ENCODE measurements at regions not wholly inside any gene's neighbourhood (a gene's known extent, or its start where the extent isn't known, plus 50 kb on each side); places are given as distances from the start of the nearest gene placed in this dataset.

- Histone ChIP-seq H3K9me3 (no peaks in the 10 kb centered on the region), H3K27me3 (no peaks in the 10 kb centered on the region), H3K4me3 (replicated peaks in 1 of 3) (no peak overlapping the region), H3K4me1 (no peaks in the 10 kb centered on the region), H3K27ac (no peak overlapping the region), H3K36me3 (no peaks in the 10 kb centered on the region)
- TF ChIP-seq CTCF (IDR thresholded peaks at IDR 0.05) (no peak), POLR2A (IDR thresholded peaks at IDR 0.05) (no peak)
- no peak for DNase-seq
- intact Hi-C loops (cut with DNase I), result no loop called here
- 67 to 70% methylated on average over 3 of the region's 3 CpGs for WGBS, 2 donors
These were observed 135.9 kb downstream of the OLIG3 start for GRCh38 chr6:137358273-137358672.

- intact Hi-C loops (cut with DNase I), result no loop called here
- no peaks in the 10 kb centered on the region for H3K27me3 ChIP-seq
- H3K4me3 ChIP-seq (replicated peaks in 1 of 3), result no peak overlapping the region
- TF ChIP-seq CTCF (IDR thresholded peaks at IDR 0.05), result no peak
- no peak for TF ChIP-seq POLR2A (IDR thresholded peaks at IDR 0.05)
- no peaks in the 10 kb centered on the region for H3K9me3 ChIP-seq
- DNase-seq, result no peak
- no peak overlapping the region for H3K27ac ChIP-seq
- H3K4me1 ChIP-seq, result no peaks in the 10 kb centered on the region
- H3K36me3 ChIP-seq, result no peaks in the 10 kb centered on the region
These were observed 136.3 kb downstream of the OLIG3 start for GRCh38 chr6:137357948-137358266.

- DNase-seq, result no peak
- Histone ChIP-seq H3K27ac (no peak overlapping the region), H3K9me3 (no peaks in the 10 kb centered on the region), H3K27me3 (no peaks in the 10 kb centered on the region), H3K4me1 (no peaks in the 10 kb centered on the region), H3K4me3 (replicated peaks in 1 of 3) (no peak overlapping the region), H3K36me3 (no peaks in the 10 kb centered on the region)
- TF ChIP-seq POLR2A (IDR thresholded peaks at IDR 0.05), result no peak
- no peak for TF ChIP-seq CTCF (IDR thresholded peaks at IDR 0.05)
- intact Hi-C loops (cut with DNase I), result no loop called here
- WGBS, 2 donors, result 68 to 69% methylated on average over 14 of the region's 14 CpGs
These were observed 136.8 kb downstream of the OLIG3 start for GRCh38 chr6:137357263-137357947.

GRCh38 chr6:137353842-137354397 is 134.7 kb upstream of the IFNGR1 start:
- Histone ChIP-seq H3K9me3 (no peaks in the 10 kb centered on the region), H3K36me3 (no peaks in the 10 kb centered on the region), H3K27me3 (no peaks in the 10 kb centered on the region), H3K27ac (no peak overlapping the region), H3K4me3 (replicated peaks in 1 of 3) (no peak overlapping the region), H3K4me1 (no peaks in the 10 kb centered on the region)
- intact Hi-C loops (cut with DNase I), result no loop called here
- WGBS, 2 donors, result 86 to 89% methylated on average over 7 of the region's 7 CpGs
- TF ChIP-seq CTCF (IDR thresholded peaks at IDR 0.05), result no peak
- TF ChIP-seq POLR2A (IDR thresholded peaks at IDR 0.05), result no peak
- DNase-seq, result no peak

GRCh38 chr6:137353346-137353745 is 134.2 kb upstream of the IFNGR1 start:
- Histone ChIP-seq H3K9me3 (no peaks in the 10 kb centered on the region), H3K27ac (no peak overlapping the region), H3K4me1 (no peaks in the 10 kb centered on the region), H3K4me3 (replicated peaks in 1 of 3) (no peak overlapping the region), H3K36me3 (no peaks in the 10 kb centered on the region), H3K27me3 (no peaks in the 10 kb centered on the region)
- intact Hi-C loops (cut with DNase I), result no loop called here
- 51 to 54% methylated on average over 2 of the region's 2 CpGs for WGBS, 2 donors
- no peak for TF ChIP-seq CTCF (IDR thresholded peaks at IDR 0.05)
- no peak for DNase-seq

All from thyroid gland (tissue), 4 donors.